K562 (cell line): ENCODE measurements at regions not wholly inside any gene's neighbourhood (a gene's known extent, or its start where the extent isn't known, plus 50 kb on each side); places are given as distances from the start of the nearest gene placed in this dataset.

Experiments used
- CAMTA2 ChIP-seq: fragments of 250-450 bp; sonication (Bioruptor Pico); conservative IDR thresholded peaks from 2 replicates; pipeline ENCODE4 v1.5.1; 2022
- HDAC3 ChIP-seq: fragments of 450-650 bp; IDR thresholded peaks from 2 replicates; pipeline ENCODE4 v1.6.1; 2018; ENCODE audit warnings: borderline replicate concordance, mild to moderate bottlenecking, moderate library complexity; ENCODE audit not compliant: partially characterized antibody
- MTF1 ChIP-seq: fragments of 250-450 bp; sonication (Bioruptor Pico); IDR thresholded peaks from 2 replicates; pipeline ENCODE4 v1.9.0; 2021; ENCODE audit warnings: moderate library complexity, mild to moderate bottlenecking, inconsistent platforms, borderline replicate concordance
- NR3C1 ChIP-seq: sonication (generic); formaldehyde crosslinking; IDR thresholded peaks from 2 replicates; pipeline ENCODE4 v1.8.1; 2022; ENCODE audit warnings: missing genetic modification reagents
- PCBP1 ChIP-seq: fragments of 200-400 bp; formaldehyde crosslinking; IDR thresholded peaks from 2 replicates; pipeline ENCODE4 v1.6.1; 2018; ENCODE audit warnings: mild to moderate bottlenecking, low read depth, low read length; ENCODE audit not compliant: poor library complexity, severe bottlenecking
- SMARCE1 ChIP-seq: fragments of 450-650 bp; IDR thresholded peaks from 2 replicates; pipeline ENCODE4 v1.7.1; 2016; ENCODE audit warnings: mild to moderate bottlenecking
- SP1 ChIP-seq: sonication (generic); formaldehyde crosslinking; IDR thresholded peaks from 2 replicates; pipeline ENCODE4 v1.8.1; 2022; ENCODE audit warnings: mild to moderate bottlenecking, missing genetic modification reagents
- ZC3H8 ChIP-seq: fragments of 450-650 bp; IDR thresholded peaks from 2 replicates; pipeline ENCODE4 v1.6.1; 2017
- ZNF445 ChIP-seq: fragments of 250-450 bp; sonication (Bioruptor Pico); IDR thresholded peaks from 2 replicates; pipeline ENCODE4 v1.4.0; 2020; ENCODE audit warnings: low read depth, mild to moderate bottlenecking, moderate library complexity
- ZNF77 ChIP-seq: fragments of 250-450 bp; sonication (Bioruptor Pico); IDR thresholded peaks from 2 replicates; pipeline ENCODE4 v1.5.0; 2020
- TF ChIP-seq, protein P1 (sequence below): sonication (generic); formaldehyde crosslinking; IDR thresholded peaks from 2 replicates; pipeline ENCODE4 v1.8.1; 2023; ENCODE audit warnings: mild to moderate bottlenecking, missing genetic modification reagents
- TF ChIP-seq, protein P2 (sequence below): sonication (generic); formaldehyde crosslinking; IDR thresholded peaks from 2 replicates; pipeline ENCODE4 v1.8.1; 2023; ENCODE audit warnings: mild to moderate bottlenecking, missing genetic modification reagents
- TF ChIP-seq, protein P3 (sequence below): sonication (generic); formaldehyde crosslinking; IDR thresholded peaks from 2 replicates; pipeline ENCODE4 v1.8.1; 2023; ENCODE audit warnings: missing genetic modification reagents, mild to moderate bottlenecking, borderline replicate concordance
- TF ChIP-seq, protein P4 (sequence below): sonication (generic); formaldehyde crosslinking; IDR thresholded peaks from 2 replicates; pipeline ENCODE4 v1.4.0; 2020; ENCODE audit warnings: mild to moderate bottlenecking, missing genetic modification reagents
- TF ChIP-seq, protein P5 (sequence below): fragments of 250-450 bp; sonication (Bioruptor Pico); IDR thresholded peaks from 2 replicates; pipeline ENCODE4 v1.4.0; 2020; ENCODE audit warnings: mild to moderate bottlenecking

DNA sequence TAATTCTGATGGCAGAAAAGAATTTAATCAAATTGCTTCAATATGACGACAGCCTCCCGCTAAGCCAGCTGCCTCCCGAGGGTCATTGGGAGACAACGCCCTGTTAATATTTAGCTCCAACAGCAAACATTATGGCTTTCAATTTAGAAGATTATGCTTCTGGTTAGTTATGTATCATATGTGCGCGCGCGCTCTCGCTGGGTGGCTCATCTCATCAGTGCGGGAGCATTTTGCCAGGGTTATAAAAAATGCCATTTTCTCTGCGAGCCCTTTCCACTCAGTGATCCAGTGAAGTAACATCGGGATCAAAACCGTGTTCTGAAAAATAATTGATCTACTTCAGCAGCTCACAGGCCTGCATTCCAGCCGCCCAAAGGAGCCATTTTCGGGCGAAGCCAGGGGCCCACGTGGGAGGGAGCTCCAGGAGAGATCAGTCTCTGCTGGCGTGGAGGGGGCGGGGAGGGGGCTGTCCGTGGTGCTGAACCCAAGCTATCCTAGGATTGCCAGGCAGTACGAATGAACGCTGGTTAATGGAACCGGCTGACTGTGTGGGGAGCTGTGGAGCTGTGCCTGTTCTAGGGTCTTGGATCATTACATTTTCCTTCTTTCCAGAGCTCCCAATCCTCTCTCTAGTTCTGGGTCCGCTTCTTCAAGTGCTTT is 219.1 kb upstream of the ZC3H12A start (continued):
- TF ChIP-seq, protein P1, sequence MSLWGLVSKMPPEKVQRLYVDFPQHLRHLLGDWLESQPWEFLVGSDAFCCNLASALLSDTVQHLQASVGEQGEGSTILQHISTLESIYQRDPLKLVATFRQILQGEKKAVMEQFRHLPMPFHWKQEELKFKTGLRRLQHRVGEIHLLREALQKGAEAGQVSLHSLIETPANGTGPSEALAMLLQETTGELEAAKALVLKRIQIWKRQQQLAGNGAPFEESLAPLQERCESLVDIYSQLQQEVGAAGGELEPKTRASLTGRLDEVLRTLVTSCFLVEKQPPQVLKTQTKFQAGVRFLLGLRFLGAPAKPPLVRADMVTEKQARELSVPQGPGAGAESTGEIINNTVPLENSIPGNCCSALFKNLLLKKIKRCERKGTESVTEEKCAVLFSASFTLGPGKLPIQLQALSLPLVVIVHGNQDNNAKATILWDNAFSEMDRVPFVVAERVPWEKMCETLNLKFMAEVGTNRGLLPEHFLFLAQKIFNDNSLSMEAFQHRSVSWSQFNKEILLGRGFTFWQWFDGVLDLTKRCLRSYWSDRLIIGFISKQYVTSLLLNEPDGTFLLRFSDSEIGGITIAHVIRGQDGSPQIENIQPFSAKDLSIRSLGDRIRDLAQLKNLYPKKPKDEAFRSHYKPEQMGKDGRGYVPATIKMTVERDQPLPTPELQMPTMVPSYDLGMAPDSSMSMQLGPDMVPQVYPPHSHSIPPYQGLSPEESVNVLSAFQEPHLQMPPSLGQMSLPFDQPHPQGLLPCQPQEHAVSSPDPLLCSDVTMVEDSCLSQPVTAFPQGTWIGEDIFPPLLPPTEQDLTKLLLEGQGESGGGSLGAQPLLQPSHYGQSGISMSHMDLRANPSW (CRISPR knock-in tag): no peak
- TF ChIP-seq, protein P2, sequence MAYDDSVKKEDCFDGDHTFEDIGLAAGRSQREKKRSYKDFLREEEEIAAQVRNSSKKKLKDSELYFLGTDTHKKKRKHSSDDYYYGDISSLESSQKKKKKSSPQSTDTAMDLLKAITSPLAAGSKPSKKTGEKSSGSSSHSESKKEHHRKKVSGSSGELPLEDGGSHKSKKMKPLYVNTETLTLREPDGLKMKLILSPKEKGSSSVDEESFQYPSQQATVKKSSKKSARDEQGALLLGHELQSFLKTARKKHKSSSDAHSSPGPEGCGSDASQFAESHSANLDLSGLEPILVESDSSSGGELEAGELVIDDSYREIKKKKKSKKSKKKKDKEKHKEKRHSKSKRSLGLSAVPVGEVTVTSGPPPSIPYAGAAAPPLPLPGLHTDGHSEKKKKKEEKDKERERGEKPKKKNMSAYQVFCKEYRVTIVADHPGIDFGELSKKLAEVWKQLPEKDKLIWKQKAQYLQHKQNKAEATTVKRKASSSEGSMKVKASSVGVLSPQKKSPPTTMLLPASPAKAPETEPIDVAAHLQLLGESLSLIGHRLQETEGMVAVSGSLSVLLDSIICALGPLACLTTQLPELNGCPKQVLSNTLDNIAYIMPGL (CRISPR knock-in tag): no peak
- TF ChIP-seq, protein P3, sequence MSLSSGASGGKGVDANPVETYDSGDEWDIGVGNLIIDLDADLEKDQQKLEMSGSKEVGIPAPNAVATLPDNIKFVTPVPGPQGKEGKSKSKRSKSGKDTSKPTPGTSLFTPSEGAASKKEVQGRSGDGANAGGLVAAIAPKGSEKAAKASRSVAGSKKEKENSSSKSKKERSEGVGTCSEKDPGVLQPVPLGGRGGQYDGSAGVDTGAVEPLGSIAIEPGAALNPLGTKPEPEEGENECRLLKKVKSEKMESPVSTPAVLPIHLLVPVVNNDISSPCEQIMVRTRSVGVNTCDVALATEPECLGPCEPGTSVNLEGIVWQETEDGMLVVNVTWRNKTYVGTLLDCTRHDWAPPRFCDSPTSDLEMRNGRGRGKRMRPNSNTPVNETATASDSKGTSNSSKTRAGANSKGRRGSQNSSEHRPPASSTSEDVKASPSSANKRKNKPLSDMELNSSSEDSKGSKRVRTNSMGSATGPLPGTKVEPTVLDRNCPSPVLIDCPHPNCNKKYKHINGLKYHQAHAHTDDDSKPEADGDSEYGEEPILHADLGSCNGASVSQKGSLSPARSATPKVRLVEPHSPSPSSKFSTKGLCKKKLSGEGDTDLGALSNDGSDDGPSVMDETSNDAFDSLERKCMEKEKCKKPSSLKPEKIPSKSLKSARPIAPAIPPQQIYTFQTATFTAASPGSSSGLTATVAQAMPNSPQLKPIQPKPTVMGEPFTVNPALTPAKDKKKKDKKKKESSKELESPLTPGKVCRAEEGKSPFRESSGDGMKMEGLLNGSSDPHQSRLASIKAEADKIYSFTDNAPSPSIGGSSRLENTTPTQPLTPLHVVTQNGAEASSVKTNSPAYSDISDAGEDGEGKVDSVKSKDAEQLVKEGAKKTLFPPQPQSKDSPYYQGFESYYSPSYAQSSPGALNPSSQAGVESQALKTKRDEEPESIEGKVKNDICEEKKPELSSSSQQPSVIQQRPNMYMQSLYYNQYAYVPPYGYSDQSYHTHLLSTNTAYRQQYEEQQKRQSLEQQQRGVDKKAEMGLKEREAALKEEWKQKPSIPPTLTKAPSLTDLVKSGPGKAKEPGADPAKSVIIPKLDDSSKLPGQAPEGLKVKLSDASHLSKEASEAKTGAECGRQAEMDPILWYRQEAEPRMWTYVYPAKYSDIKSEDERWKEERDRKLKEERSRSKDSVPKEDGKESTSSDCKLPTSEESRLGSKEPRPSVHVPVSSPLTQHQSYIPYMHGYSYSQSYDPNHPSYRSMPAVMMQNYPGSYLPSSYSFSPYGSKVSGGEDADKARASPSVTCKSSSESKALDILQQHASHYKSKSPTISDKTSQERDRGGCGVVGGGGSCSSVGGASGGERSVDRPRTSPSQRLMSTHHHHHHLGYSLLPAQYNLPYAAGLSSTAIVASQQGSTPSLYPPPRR: no peak
- TF ChIP-seq MTF1 (CRISPR knock-in tag): no peak
- no peak for TF ChIP-seq ZNF445 (CRISPR knock-in tag)
- no peak for TF ChIP-seq SP1 (CRISPR knock-in tag)
- TF ChIP-seq HDAC3: no peak
- TF ChIP-seq, protein P4, sequence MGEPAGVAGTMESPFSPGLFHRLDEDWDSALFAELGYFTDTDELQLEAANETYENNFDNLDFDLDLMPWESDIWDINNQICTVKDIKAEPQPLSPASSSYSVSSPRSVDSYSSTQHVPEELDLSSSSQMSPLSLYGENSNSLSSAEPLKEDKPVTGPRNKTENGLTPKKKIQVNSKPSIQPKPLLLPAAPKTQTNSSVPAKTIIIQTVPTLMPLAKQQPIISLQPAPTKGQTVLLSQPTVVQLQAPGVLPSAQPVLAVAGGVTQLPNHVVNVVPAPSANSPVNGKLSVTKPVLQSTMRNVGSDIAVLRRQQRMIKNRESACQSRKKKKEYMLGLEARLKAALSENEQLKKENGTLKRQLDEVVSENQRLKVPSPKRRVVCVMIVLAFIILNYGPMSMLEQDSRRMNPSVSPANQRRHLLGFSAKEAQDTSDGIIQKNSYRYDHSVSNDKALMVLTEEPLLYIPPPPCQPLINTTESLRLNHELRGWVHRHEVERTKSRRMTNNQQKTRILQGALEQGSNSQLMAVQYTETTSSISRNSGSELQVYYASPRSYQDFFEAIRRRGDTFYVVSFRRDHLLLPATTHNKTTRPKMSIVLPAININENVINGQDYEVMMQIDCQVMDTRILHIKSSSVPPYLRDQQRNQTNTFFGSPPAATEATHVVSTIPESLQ (CRISPR knock-in tag): no peak
- TF ChIP-seq PCBP1: no peak
- 0 out of 2 replicates have a peak, but pooled peaks have one; percentile 59 for TF ChIP-seq NR3C1
- TF ChIP-seq ZC3H8: no peak
- no peak for TF ChIP-seq CAMTA2 (CRISPR knock-in tag)
- TF ChIP-seq SMARCE1: no peak
- no peak for TF ChIP-seq ZNF77 (CRISPR knock-in tag)
- TF ChIP-seq, protein P5, sequence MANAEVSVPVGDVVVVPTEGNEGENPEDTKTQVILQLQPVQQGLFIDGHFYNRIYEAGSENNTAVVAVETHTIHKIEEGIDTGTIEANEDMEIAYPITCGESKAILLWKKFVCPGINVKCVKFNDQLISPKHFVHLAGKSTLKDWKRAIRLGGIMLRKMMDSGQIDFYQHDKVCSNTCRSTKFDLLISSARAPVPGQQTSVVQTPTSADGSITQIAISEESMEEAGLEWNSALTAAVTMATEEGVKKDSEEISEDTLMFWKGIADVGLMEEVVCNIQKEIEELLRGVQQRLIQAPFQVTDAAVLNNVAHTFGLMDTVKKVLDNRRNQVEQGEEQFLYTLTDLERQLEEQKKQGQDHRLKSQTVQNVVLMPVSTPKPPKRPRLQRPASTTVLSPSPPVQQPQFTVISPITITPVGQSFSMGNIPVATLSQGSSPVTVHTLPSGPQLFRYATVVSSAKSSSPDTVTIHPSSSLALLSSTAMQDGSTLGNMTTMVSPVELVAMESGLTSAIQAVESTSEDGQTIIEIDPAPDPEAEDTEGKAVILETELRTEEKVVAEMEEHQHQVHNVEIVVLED: no peak
